GM23248 (cell line): ENCODE measurements at regions not wholly inside any gene's neighbourhood (a gene's known extent, or its start where the extent isn't known, plus 50 kb on each side); places are given as distances from the start of the nearest gene placed in this dataset.

Source experiments
- EZH2 ChIP-seq: fragments of 200-600 bp; sonication (generic); IDR thresholded peaks from 2 replicates; pipeline ENCODE4 v1.6.1; 2018; ENCODE audit warnings: antibody characterized with exemption, mild to moderate bottlenecking; ENCODE audit not compliant: insufficient read depth, poor library complexity, severe bottlenecking
- EZH2phosphoT487 ChIP-seq: fragments of 200-600 bp; sonication (generic); IDR thresholded peaks from 2 replicates; pipeline ENCODE4 v1.6.1; 2018; ENCODE audit warnings: antibody characterized with exemption, moderate library complexity, mild to moderate bottlenecking, low read depth; ENCODE audit not compliant: insufficient read depth

GRCh38 chr2:129730979-129731378 lies 248.5 kb upstream of the RAB6C start:
- no peak for TF ChIP-seq EZH2
- TF ChIP-seq EZH2phosphoT487: no peak
